ENCODE measurements at regions not wholly inside any gene's neighbourhood (a gene's known extent, or its start where the extent isn't known, plus 50 kb on each side); places are given as distances from the start of the nearest gene placed in this dataset.

DNA sequence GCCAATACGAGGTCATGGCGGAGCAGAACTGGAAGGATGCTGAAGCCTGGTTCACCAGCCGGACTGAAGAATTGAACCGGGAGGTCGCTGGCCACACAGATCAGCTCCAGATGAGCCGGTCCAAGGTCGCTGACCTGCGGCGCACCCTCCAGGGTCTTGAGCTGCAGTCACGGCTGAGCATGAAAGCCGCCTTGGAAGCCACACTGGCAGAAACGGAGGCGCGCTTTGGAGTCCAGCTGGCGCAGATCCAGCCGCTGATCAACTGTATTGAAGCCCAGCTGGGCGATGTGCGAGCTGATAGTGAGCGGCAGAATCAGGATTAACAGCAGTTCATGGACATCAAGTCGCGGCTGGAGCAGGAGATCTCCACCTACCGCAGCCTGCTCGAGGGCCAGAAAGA lies 296.9 kb downstream of the OGFRL1 start:
- DNase-seq (ENCODE audit: low read depth, low spot score), result no peak
- no peak overlapping the region for H3K9ac ChIP-seq (ENCODE audit: insufficient read length, low read depth)
- H3K4me1 ChIP-seq (ENCODE audit: insufficient read depth, insufficient read length), result no peaks in the 10 kb centered on the region
- H3K4me3 ChIP-seq (ENCODE audit: insufficient read length, low read depth), result no peak overlapping the region
- no peaks in the 10 kb centered on the region for H3K36me3 ChIP-seq (ENCODE audit: insufficient read depth, insufficient read length, low read length)
- peaks cover 3% of the 10 kb centered on the region; the same call in 1 of the 2 replicates for H3K9me3 ChIP-seq (ENCODE audit: insufficient read depth, low read length)
- no peaks in the 10 kb centered on the region for H3K27me3 ChIP-seq (ENCODE audit: insufficient read depth, insufficient read length)
- TF ChIP-seq ZNF274 (IDR thresholded peaks at IDR 0.05; ENCODE audit: low read depth, low read length) (no peak), YY1 (IDR thresholded peaks at IDR 0.05; ENCODE audit: insufficient read depth, insufficient read length) (no peak), SUZ12 (IDR thresholded peaks at IDR 0.05; ENCODE audit: extremely low read depth, insufficient read depth, insufficient read length) (no peak)

DNA sequence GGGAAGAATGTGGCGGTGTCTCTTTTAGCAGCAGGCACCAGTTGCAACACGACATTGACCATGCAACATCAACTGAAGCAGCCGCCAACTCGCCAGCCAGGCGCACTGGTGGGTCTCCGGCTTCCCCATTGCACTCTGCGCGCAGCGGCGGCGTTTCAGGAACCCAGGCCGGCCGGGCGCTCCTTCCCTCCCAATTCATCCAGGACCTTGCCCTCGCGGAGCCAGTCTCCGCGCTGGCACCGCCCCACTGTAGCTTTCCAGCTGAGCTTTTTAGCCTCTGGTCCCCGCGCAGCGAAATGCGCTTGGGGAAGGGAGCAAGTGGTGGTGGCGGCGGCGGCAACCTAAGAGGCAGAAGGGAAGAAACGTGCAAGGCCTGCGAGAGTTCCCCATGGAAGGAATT lies 297.9 kb upstream of the RIMS1 start:
- no peaks in the 10 kb centered on the region for H3K27me3 ChIP-seq (ENCODE audit: insufficient read depth, insufficient read length)
- no peak for DNase-seq (ENCODE audit: low read depth, low spot score)
- no peaks in the 10 kb centered on the region for H3K4me1 ChIP-seq (ENCODE audit: insufficient read depth, insufficient read length)
- H3K9me3 ChIP-seq (ENCODE audit: insufficient read depth, low read length), result peaks cover 3% of the 10 kb centered on the region; the same call in 1 of the 2 replicates
- no peak for TF ChIP-seq YY1 (IDR thresholded peaks at IDR 0.05; ENCODE audit: insufficient read depth, insufficient read length)
- no peak for TF ChIP-seq SUZ12 (IDR thresholded peaks at IDR 0.05; ENCODE audit: extremely low read depth, insufficient read depth, insufficient read length)
- no peak for TF ChIP-seq ZNF274 (IDR thresholded peaks at IDR 0.05; ENCODE audit: low read depth, low read length)
- H3K36me3 ChIP-seq (ENCODE audit: insufficient read depth, insufficient read length, low read length), result no peaks in the 10 kb centered on the region
- H3K9ac ChIP-seq (ENCODE audit: insufficient read length, low read depth), result no peak overlapping the region
- no peak overlapping the region for H3K4me3 ChIP-seq (ENCODE audit: insufficient read length, low read depth)

DNA sequence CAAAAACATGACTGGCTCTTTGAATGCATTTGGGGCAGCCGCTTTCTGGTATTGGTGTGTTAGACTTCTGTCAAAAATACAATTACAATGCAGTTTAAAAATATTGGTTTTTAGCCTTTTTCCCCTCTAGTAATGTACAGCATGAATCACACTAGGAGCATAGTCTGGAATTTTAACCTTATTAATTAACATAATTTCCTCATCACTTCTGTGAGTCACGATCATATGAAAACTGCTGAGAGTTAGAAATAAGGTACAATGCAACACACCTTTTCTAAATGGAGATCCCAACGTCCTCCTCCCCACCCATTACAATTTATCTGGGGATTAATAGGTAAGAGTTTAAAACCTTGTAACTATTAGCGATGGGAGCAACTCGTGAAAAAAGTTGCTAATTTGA lies 297.1 kb upstream of the RIMS1 start:
- DNase-seq (ENCODE audit: low read depth, low spot score), result no peak
- TF ChIP-seq YY1 (IDR thresholded peaks at IDR 0.05; ENCODE audit: insufficient read depth, insufficient read length) (no peak), SUZ12 (IDR thresholded peaks at IDR 0.05; ENCODE audit: extremely low read depth, insufficient read depth, insufficient read length) (no peak), ZNF274 (IDR thresholded peaks at IDR 0.05; ENCODE audit: low read depth, low read length) (no peak)
- Histone ChIP-seq H3K4me3 (ENCODE audit: insufficient read length, low read depth) (no peak overlapping the region), H3K9ac (ENCODE audit: insufficient read length, low read depth) (no peak overlapping the region), H3K9me3 (ENCODE audit: insufficient read depth, low read length) (peaks cover 3% of the 10 kb centered on the region; the same call in 1 of the 2 replicates), H3K27me3 (ENCODE audit: insufficient read depth, insufficient read length) (no peaks in the 10 kb centered on the region), H3K4me1 (ENCODE audit: insufficient read depth, insufficient read length) (no peaks in the 10 kb centered on the region), H3K36me3 (ENCODE audit: insufficient read depth, insufficient read length, low read length) (no peaks in the 10 kb centered on the region)

DNA sequence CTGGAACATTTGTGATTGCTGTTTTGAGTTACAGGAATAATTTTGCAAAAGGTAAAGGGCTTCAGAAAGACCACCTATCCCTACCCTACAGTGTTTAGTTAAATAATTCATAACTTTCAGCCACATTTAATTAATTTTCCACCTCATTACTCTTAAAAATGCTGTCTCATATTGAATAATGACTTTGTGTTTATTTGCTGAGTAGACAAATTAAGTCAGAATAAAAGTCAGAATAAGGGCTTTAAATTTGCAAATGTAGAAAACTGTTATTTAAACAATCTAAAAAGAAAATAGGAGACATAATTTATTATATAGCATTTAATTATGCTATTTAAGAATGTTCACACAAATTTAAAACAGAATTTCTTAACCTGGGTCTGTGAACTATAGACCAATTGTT lies 293.7 kb upstream of the RIMS1 start:
- Histone ChIP-seq H3K9me3 (ENCODE audit: insufficient read depth, low read length) (no peaks in the 10 kb centered on the region), H3K27me3 (ENCODE audit: insufficient read depth, insufficient read length) (no peaks in the 10 kb centered on the region), H3K36me3 (ENCODE audit: insufficient read depth, insufficient read length, low read length) (no peaks in the 10 kb centered on the region), H3K4me1 (ENCODE audit: insufficient read depth, insufficient read length) (no peaks in the 10 kb centered on the region), H3K9ac (ENCODE audit: insufficient read length, low read depth) (no peak overlapping the region), H3K4me3 (ENCODE audit: insufficient read length, low read depth) (no peak overlapping the region)
- TF ChIP-seq SUZ12 (IDR thresholded peaks at IDR 0.05; ENCODE audit: extremely low read depth, insufficient read depth, insufficient read length) (no peak), YY1 (IDR thresholded peaks at IDR 0.05; ENCODE audit: insufficient read depth, insufficient read length) (no peak), ZNF274 (IDR thresholded peaks at IDR 0.05; ENCODE audit: low read depth, low read length) (no peak)
- DNase-seq (ENCODE audit: low read depth, low spot score), result no peak

DNA sequence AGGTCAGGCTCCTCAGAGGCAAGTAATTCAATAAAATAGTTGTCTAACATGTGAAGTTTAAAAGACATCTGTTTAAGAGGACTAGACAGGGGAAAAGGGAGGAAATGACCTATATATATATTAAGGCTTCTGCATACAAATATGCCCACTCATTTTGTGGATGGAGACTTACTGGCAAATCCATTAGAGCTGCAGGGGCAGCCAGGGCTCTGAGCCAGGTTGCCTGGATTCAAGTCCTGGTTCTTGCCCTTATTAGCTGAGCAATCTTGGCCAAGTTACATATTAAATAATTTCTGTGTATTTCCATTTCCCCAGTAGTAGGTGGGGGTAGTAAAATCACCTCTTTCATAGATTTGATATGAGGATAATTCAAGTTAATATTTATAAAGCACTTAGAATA lies 287.0 kb upstream of the RIMS1 start:
- TF ChIP-seq SUZ12 (IDR thresholded peaks at IDR 0.05; ENCODE audit: extremely low read depth, insufficient read depth, insufficient read length) (no peak), YY1 (IDR thresholded peaks at IDR 0.05; ENCODE audit: insufficient read depth, insufficient read length) (no peak), ZNF274 (IDR thresholded peaks at IDR 0.05; ENCODE audit: low read depth, low read length) (no peak)
- no peak overlapping the region for H3K4me3 ChIP-seq (ENCODE audit: insufficient read length, low read depth)
- H3K36me3 ChIP-seq (ENCODE audit: insufficient read depth, insufficient read length, low read length), result no peaks in the 10 kb centered on the region
- no peak for DNase-seq (ENCODE audit: low read depth, low spot score)
- H3K9ac ChIP-seq (ENCODE audit: insufficient read length, low read depth), result no peak overlapping the region
- no peaks in the 10 kb centered on the region for H3K27me3 ChIP-seq (ENCODE audit: insufficient read depth, insufficient read length)
- no peaks in the 10 kb centered on the region for H3K9me3 ChIP-seq (ENCODE audit: insufficient read depth, low read length)
- H3K4me1 ChIP-seq (ENCODE audit: insufficient read depth, insufficient read length), result no peaks in the 10 kb centered on the region

DNA sequence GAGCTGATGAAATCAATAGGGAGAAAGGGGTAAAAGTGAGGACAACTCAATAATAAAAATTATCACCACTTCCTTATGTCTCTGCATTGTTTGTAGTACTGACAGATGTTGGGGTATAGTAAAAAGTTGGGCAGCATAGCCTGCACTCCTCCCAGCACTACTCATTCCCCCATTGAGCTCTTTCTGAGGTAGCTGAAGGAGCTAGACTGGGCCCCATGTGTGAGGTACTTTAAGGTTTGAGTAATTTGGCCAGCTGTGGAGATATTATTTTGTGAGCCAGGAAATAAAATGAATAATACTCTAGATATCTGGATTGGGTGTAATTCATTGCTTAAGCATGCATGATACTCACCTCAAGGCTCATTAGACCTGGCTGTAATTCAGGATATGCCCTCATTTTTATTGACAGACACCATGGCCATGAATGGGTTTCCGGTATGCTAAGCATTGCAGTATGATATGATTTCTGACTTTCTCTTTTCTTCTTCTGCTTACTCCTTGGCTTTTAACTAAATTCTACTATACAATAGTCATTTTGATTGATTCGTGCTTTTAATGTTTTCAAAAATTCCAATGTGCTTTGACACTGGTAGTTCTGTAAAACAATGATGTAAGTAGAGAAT lies 283.9 kb upstream of the RIMS1 start:
- DNase-seq (ENCODE audit: low read depth, low spot score), result no peak

DNA sequence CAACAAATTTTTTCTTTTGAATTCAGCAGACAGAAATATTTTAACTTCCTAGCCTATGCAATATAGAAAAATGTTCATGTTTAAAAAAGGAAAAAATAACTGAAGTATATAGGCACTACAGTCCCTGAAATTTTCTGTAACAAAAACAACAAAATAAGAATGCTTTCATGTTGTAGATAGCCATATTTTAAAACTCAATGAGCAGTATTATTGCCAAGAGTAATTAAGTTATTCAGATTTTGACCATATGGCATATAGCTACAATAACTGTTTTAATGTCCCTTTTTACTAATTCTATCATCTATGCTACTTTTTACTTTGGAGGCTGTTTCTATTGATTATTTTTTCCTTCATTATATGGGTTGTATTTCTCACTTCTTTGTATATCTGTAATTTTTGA lies 283.3 kb upstream of the RIMS1 start:
- H3K9ac ChIP-seq (ENCODE audit: insufficient read length, low read depth), result no peak overlapping the region
- no peak for DNase-seq (ENCODE audit: low read depth, low spot score)
- no peaks in the 10 kb centered on the region for H3K27me3 ChIP-seq (ENCODE audit: insufficient read depth, insufficient read length)
- no peak overlapping the region for H3K4me3 ChIP-seq (ENCODE audit: insufficient read length, low read depth)
- no peaks in the 10 kb centered on the region for H3K9me3 ChIP-seq (ENCODE audit: insufficient read depth, low read length)
- H3K4me1 ChIP-seq (ENCODE audit: insufficient read depth, insufficient read length), result no peaks in the 10 kb centered on the region
- TF ChIP-seq YY1 (IDR thresholded peaks at IDR 0.05; ENCODE audit: insufficient read depth, insufficient read length) (no peak), SUZ12 (IDR thresholded peaks at IDR 0.05; ENCODE audit: extremely low read depth, insufficient read depth, insufficient read length) (no peak), ZNF274 (IDR thresholded peaks at IDR 0.05; ENCODE audit: low read depth, low read length) (no peak)
- no peaks in the 10 kb centered on the region for H3K36me3 ChIP-seq (ENCODE audit: insufficient read depth, insufficient read length, low read length)

More for the DNA sequence above, 283.9 kb upstream of the RIMS1 start:
- no peak overlapping the region for H3K4me3 ChIP-seq (ENCODE audit: insufficient read length, low read depth)
- TF ChIP-seq YY1 (IDR thresholded peaks at IDR 0.05; ENCODE audit: insufficient read depth, insufficient read length) (no peak), ZNF274 (IDR thresholded peaks at IDR 0.05; ENCODE audit: low read depth, low read length) (no peak)
- no peaks in the 10 kb centered on the region for H3K27me3 ChIP-seq (ENCODE audit: insufficient read depth, insufficient read length)
- no peak overlapping the region for H3K9ac ChIP-seq (ENCODE audit: insufficient read length, low read depth)
- H3K4me1 ChIP-seq (ENCODE audit: insufficient read depth, insufficient read length), result no peaks in the 10 kb centered on the region
- no peaks in the 10 kb centered on the region for H3K9me3 ChIP-seq (ENCODE audit: insufficient read depth, low read length)
- no peaks in the 10 kb centered on the region for H3K36me3 ChIP-seq (ENCODE audit: insufficient read depth, insufficient read length, low read length)

Measured in NT2/D1 (cell line).